GM23248 (cell line): ENCODE measurements at regions not wholly inside any gene's neighbourhood (a gene's known extent, or its start where the extent isn't known, plus 50 kb on each side); places are given as distances from the start of the nearest gene placed in this dataset.

Source experiments
- DNase-seq: peaks from one replicate; pipeline ENCODE4 v3.0.0-alpha.2; 2015
- H2AFZ ChIP-seq: fragments of 200-600 bp; sonication (generic); 2 replicates; pipeline ENCODE4 v1.6.1; 2016; ENCODE audit warnings: antibody characterized with exemption
- H3F3A ChIP-seq: fragments of 200-600 bp; sonication (generic); 2 replicates; pipeline ENCODE4 v1.6.1; 2016; ENCODE audit warnings: mild to moderate bottlenecking, antibody characterized with exemption, mixed run types; ENCODE audit not compliant: insufficient read depth
- H3K27ac ChIP-seq: fragments of 200-600 bp; sonication (generic); 2 replicates; pipeline ENCODE4 v1.5.1; 2016; ENCODE audit warnings: mild to moderate bottlenecking
- H3K27me3 ChIP-seq: fragments of 200-600 bp; sonication (generic); replicated peaks from 2 replicates; pipeline ENCODE4 v1.6.1; 2016; ENCODE audit warnings: mild to moderate bottlenecking; ENCODE audit not compliant: insufficient read depth
- H3K36me3 ChIP-seq: fragments of 200-600 bp; sonication (generic); 2 replicates; pipeline ENCODE4 v1.6.1; 2016; ENCODE audit warnings: low read depth, mild to moderate bottlenecking
- H3K4me1 ChIP-seq: fragments of 200-600 bp; sonication (generic); 2 replicates; pipeline ENCODE4 v1.6.1; 2016; ENCODE audit warnings: mild to moderate bottlenecking; ENCODE audit not compliant: insufficient read depth
- H3K4me2 ChIP-seq: fragments of 200-600 bp; sonication (generic); one replicate; pipeline ENCODE4 v1.6.1; 2016; ENCODE audit warnings: mild to moderate bottlenecking; ENCODE audit not compliant: unreplicated experiment
- H3K4me3 ChIP-seq: fragments of 200-600 bp; sonication (generic); 2 replicates; pipeline ENCODE4 v1.5.1; 2016; ENCODE audit warnings: mild to moderate bottlenecking
- H3K79me2 ChIP-seq: fragments of 200-600 bp; sonication (generic); 2 replicates; pipeline ENCODE4 v1.6.1; 2016; ENCODE audit warnings: mild to moderate bottlenecking; ENCODE audit not compliant: insufficient read depth
- H3K9ac ChIP-seq: fragments of 200-600 bp; sonication (generic); 2 replicates; pipeline ENCODE4 v1.6.1; 2016; ENCODE audit warnings: mild to moderate bottlenecking
- H3K9me2 ChIP-seq: fragments of 200-600 bp; sonication (generic); 2 replicates; pipeline ENCODE4 v1.6.1; 2016; ENCODE audit warnings: mixed run types, mild to moderate bottlenecking, moderate library complexity; ENCODE audit not compliant: insufficient read depth
- H3K9me3 ChIP-seq: fragments of 200-600 bp; sonication (generic); one replicate; pipeline ENCODE4 v1.6.1; 2017; ENCODE audit warnings: low read depth
- H4K20me1 ChIP-seq: fragments of 200-600 bp; sonication (generic); 2 replicates; pipeline ENCODE4 v1.6.0; 2016; ENCODE audit not compliant: insufficient read depth
- EZH2 ChIP-seq: fragments of 200-600 bp; sonication (generic); IDR thresholded peaks from 2 replicates; pipeline ENCODE4 v1.6.1; 2018; ENCODE audit warnings: antibody characterized with exemption, mild to moderate bottlenecking; ENCODE audit not compliant: insufficient read depth, poor library complexity, severe bottlenecking
- EZH2phosphoT487 ChIP-seq: fragments of 200-600 bp; sonication (generic); IDR thresholded peaks from 2 replicates; pipeline ENCODE4 v1.6.1; 2018; ENCODE audit warnings: antibody characterized with exemption, moderate library complexity, mild to moderate bottlenecking, low read depth; ENCODE audit not compliant: insufficient read depth
- whole genome bisulfite sequencing, 2 experiments: methylation state at CpG; one replicate each; pipeline ENCODE4 v1.1.6; 2015 to 2017; ENCODE audit warnings: low lambda C conversion rate in 2 of 2, low coverage in 1 of 2; ENCODE audit errors: missing lambda C conversion rate in 2 of 2; 5-methylcytosine and 5-hydroxymethylcytosine counted together
- in situ Hi-C: fragments of 300-500 bp; cut with MboI; formaldehyde crosslinking; loops from 2 replicates; pipeline ENCODE4 v1.15.0; 2020

GRCh38 chr13:33730147-33730546 lies 87.8 kb upstream of the RFC3 start:
- Histone ChIP-seq H2AFZ (no peak overlapping the region), H3K9me3 (no peaks in the 10 kb centered on the region), H3K9me2 (no peaks in the 10 kb centered on the region), H3K79me2 (no peaks in the 10 kb centered on the region), H3K27ac (no peak overlapping the region), H3K4me3 (no peak overlapping the region), H3K4me2 (no peak overlapping the region), H3K4me1 (peaks cover 16% of the 10 kb centered on the region), H3F3A (peaks cover 14% of the 10 kb centered on the region), H3K27me3 (no peaks in the 10 kb centered on the region), H3K36me3 (no peaks in the 10 kb centered on the region), H3K9ac (no peak overlapping the region), H4K20me1 (no peaks in the 10 kb centered on the region)
- TF ChIP-seq EZH2: no peak
- no peak for TF ChIP-seq EZH2phosphoT487
- DNase-seq: no peak
- 96 to 100% methylated on average over 1 of the region's 1 CpG for WGBS, 2 experiments
- in situ Hi-C loops: no loop called here

- H3K27ac ChIP-seq: no peak overlapping the region
- H2AFZ ChIP-seq: no peak overlapping the region
- H3K4me2 ChIP-seq: no peak overlapping the region
- H3K27me3 ChIP-seq: no peaks in the 10 kb centered on the region
- DNase-seq: no peak
- H3K9me2 ChIP-seq: no peaks in the 10 kb centered on the region
- no peak for TF ChIP-seq EZH2phosphoT487
- TF ChIP-seq EZH2: no peak
- H3K4me1 ChIP-seq: peaks cover 16% of the 10 kb centered on the region
- peaks cover 14% of the 10 kb centered on the region for H3F3A ChIP-seq
- no peak overlapping the region for H3K9ac ChIP-seq
- no peaks in the 10 kb centered on the region for H3K79me2 ChIP-seq
- in situ Hi-C loops: no loop called here
- H3K4me3 ChIP-seq: no peak overlapping the region
- no peaks in the 10 kb centered on the region for H3K9me3 ChIP-seq
- 56 to 71% methylated on average over 5 of the region's 5 CpGs for WGBS, 2 experiments
- H3K36me3 ChIP-seq: no peaks in the 10 kb centered on the region
- H4K20me1 ChIP-seq: no peaks in the 10 kb centered on the region
Measured at GRCh38 chr13:33730619-33731018, 87.3 kb upstream of the RFC3 start.

DNA sequence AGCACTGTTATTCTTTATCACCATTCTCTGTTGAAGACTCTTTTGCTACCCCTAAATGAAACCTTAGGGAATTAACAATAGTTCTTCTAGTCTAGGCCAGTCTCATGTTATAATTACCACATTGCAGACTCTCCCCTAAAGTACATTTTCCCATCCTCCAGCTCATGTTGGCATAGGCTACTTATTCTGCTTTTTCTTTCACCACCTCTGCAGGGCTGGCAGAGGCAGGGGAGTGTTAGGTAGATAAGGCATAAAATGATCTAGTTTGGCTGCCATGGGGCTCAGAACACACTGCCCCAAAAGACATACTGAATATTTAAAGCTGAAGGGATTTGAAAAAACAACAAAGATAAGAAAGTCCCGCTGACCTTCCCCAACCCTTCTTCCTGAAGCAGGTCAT lies 82.7 kb upstream of the RFC3 start:
- Histone ChIP-seq H3K4me1 (peaks cover 10% of the 10 kb centered on the region), H3F3A (peaks cover 11% of the 10 kb centered on the region; the same call in 1 of the 2 replicates), H2AFZ (no peak overlapping the region), H3K27me3 (no peaks in the 10 kb centered on the region), H3K9me2 (no peaks in the 10 kb centered on the region), H3K79me2 (no peaks in the 10 kb centered on the region), H4K20me1 (no peaks in the 10 kb centered on the region), H3K4me2 (no peak overlapping the region), H3K9me3 (no peaks in the 10 kb centered on the region), H3K36me3 (no peaks in the 10 kb centered on the region), H3K4me3 (no peak overlapping the region), H3K9ac (no peak overlapping the region), H3K27ac (no peak overlapping the region)
- in situ Hi-C loops: no loop called here
- TF ChIP-seq EZH2phosphoT487 (no peak), EZH2 (no peak)
- WGBS, 2 experiments: 45 to 50% methylated on average over 1 of the region's 1 CpG
- no peak for DNase-seq

DNA sequence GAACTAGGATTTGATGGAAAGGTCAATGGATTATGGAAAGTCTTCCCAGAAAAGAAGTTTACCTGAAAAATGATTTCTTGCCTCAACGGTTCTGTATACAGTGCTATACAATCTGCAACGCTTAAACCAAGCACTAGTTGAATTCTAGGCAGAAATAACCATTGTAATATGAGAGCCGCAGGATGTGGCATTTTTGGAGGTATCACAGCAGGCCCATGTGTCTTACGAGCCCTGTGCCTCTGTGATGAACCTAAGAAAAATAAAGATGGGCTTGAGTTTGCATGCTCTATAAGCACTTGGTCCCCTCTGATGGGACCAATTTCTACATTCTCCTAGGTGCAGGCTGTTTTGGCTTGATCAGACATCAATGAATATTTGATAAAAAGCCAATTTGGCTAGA lies 78.7 kb upstream of the RFC3 start:
- Histone ChIP-seq H3F3A (peaks cover 11% of the 10 kb centered on the region; the same call in 1 of the 2 replicates), H3K9me2 (no peaks in the 10 kb centered on the region), H3K9ac (no peak overlapping the region), H2AFZ (no peak overlapping the region), H3K4me2 (peak overlapping the region; percentile 50), H3K4me1 (peaks cover 10% of the 10 kb centered on the region), H3K27me3 (no peaks in the 10 kb centered on the region), H3K27ac (no peak overlapping the region), H4K20me1 (no peaks in the 10 kb centered on the region), H3K9me3 (no peaks in the 10 kb centered on the region), H3K79me2 (no peaks in the 10 kb centered on the region), H3K36me3 (no peaks in the 10 kb centered on the region), H3K4me3 (no peak overlapping the region)
- DNase-seq: no peak
- TF ChIP-seq EZH2: no peak
- TF ChIP-seq EZH2phosphoT487: no peak
- in situ Hi-C loops: no loop called here
- 68 to 78% methylated on average over 4 of the region's 4 CpGs for WGBS, 2 experiments

GRCh38 chr13:33740134-33740538 lies 77.8 kb upstream of the RFC3 start:
- no peak overlapping the region for H3K9ac ChIP-seq
- no peaks in the 10 kb centered on the region for H3K9me2 ChIP-seq
- H3K9me3 ChIP-seq: no peaks in the 10 kb centered on the region
- peak overlapping the region; percentile 50 for H3K4me2 ChIP-seq
- peak overlapping the region; percentile 34; the same call in 1 of the 2 replicates for H3K27ac ChIP-seq
- H3K27me3 ChIP-seq: no peaks in the 10 kb centered on the region
- 0% methylated on average over 2 of the region's 2 CpGs for whole genome bisulfite sequencing, 2 experiments
- no peak overlapping the region for H3K4me3 ChIP-seq
- H3K36me3 ChIP-seq: no peaks in the 10 kb centered on the region
- H4K20me1 ChIP-seq: no peaks in the 10 kb centered on the region
- no peak overlapping the region for H2AFZ ChIP-seq
- DNase-seq: peak; percentile 91
- peaks cover 10% of the 10 kb centered on the region for H3K4me1 ChIP-seq
- in situ Hi-C loops: no loop called here
- H3K79me2 ChIP-seq: no peaks in the 10 kb centered on the region
- TF ChIP-seq EZH2 (no peak), EZH2phosphoT487 (peak; percentile 53; the same call in 1 of the 2 replicates)
- peaks cover 11% of the 10 kb centered on the region; the same call in 1 of the 2 replicates for H3F3A ChIP-seq
